ENCODE measurements at regions not wholly inside any gene's neighbourhood (a gene's known extent, or its start where the extent isn't known, plus 50 kb on each side); places are given as distances from the start of the nearest gene placed in this dataset.
"Not testable (repeated sequence)": the region's sequence is repeated elsewhere in the genome, so short reads cannot be mapped to it uniquely, and the experiment has no call there.

DNA sequence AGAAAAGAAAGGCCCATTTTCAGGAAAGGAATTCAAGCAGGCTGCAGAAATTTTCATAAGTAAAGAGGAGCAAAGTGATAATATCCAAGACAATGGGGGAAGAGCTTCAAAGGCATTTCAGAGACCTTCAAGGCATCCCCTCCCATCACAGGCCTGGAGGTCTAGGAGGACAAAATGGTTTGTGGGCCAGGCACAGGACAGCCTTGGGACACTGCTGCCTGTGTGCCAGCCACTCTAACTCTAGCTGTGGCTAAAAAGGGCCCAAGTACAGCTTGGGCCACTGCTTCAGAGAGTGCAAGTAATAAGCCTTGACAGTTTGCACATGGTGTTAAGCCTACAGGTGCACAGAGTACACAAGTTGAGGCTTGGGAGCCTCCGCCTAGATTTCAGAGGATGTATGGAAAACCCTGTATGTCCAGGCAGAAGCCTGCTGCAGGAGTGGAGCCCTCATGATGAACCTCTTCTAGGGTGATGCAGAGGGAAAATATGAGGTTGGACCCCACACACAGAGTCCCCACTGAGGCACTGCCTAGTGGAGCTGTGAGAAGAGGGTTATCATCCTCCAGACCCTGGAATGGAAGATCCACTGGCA, 51.8 kb upstream of the ZSWIM5 start:
- no peak for DNase-seq (ENCODE audit: low read depth)

DNA sequence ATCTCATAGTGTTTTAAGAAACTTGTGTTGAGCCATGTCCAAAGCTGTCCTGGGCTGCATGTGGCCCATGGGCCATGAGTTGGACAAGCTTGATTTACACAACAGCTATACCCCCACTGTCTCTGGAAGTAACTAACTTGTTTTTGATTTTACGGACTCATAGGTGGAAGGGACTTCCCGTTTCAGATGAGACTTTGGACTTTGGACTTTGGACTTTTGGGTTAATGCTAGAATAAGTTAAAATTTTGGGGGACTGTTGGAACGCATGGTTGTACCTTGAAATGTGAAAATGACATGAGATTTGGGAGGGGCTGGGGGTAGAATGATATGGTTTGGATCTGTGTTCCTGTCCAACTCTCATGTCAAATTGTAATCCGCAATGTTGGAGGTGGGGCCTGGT, 52.6 kb upstream of the ZSWIM5 start:
- no peak for DNase-seq (ENCODE audit: low read depth)

More for the DNA sequence above, 51.8 kb upstream of the ZSWIM5 start:
- H3K4me3 ChIP-seq (ENCODE audit: low read depth, low read length) = no peak overlapping the region

DNA sequence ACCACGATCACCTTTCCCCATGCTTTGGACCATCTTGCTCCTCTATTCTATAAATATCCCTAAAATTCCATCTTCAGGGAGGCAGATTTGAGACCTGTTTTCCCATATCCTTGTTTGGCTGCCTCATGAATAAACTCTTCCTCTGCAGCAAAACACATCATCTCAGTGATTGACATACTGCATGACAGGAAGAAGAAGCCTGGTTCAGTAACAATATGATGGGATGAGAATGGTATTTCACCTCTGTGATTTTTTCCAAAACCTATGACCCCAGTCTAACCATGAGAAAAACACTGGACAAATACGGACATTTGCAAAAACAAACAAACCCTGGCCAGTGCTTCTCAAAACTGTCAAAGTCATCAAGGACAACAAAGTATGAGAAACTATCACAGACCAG, 53.8 kb upstream of the ZSWIM5 start:
- no peak for DNase-seq (ENCODE audit: low read depth)
- H3K4me3 ChIP-seq (ENCODE audit: low read depth, low read length) = no peak overlapping the region

More for the DNA sequence above, 52.6 kb upstream of the ZSWIM5 start:
- no peak overlapping the region for H3K4me3 ChIP-seq (ENCODE audit: low read depth, low read length)

DNA sequence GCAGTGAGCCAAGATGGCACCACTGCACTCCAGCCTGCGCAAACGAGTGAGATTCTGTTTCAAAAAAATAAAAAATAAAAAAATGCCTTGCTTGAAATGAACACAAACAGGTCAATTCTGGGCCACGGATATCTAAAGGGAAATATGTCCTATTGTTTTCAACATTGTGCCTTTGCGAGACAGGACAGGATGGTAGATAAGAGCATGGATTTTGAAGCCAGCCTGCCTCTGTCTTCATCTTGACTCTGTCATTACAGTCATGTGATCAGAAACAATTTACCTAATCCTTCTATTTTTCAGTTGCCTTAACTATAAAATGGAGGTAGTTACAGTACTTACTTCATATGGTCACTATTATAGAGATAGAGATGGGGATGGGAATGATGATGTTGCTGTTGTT, 56.7 kb upstream of the ZSWIM5 start:
- no peak overlapping the region for H3K4me3 ChIP-seq (ENCODE audit: low read depth, low read length)
- DNase-seq (ENCODE audit: low read depth) = no peak

DNA sequence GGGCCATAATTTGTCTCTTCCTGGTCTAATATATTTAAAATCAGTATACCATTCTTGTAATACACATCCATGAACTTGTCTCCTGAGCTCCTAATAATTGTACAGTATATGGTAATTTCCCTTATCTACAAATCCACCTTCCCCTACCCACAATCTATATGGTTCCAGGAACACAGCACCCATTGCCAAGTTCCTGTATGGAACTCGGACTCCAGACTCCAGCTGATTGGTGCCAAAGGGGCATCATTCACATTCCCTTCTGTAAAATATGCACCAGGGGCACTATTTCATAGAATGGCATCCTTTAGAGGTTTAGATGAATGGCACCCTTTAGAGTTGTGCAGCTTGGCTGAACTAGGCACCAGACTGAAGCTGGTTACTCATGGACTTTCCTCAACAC, 58.8 kb upstream of the ZSWIM5 start:
- no peak for DNase-seq (ENCODE audit: low read depth)
- H3K4me3 ChIP-seq (ENCODE audit: low read depth, low read length) = no peak overlapping the region

DNA sequence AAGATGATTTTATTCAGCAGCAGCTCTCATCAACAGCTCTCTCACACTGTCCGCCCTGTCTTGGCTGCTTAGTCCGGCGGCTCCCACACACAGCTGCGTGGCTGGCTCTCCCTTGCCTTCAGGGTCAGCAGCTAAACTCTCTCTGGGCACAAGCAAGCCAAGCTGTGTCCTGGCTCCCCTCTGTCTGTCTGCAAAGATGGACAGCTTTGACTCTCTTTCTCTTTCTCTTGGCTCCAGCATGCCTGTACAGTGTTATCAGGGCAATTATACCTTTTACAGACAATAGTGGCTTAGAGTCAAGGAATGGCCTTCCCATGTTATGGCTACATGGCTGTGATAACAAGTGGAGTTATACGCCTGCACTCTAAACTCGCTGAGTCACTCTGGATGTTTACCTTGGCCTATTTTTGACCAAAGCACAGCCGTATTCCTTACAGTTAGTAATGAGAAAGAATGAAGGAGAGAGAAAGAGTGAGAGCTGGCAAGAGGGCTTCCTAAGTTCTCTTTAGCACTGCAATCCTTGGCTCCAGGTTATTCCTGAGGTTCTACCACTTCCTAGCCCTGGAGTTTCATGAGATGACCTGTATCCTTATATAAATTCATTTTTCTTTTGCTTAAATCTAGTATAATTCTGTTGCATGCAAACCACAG, 59.9 kb upstream of the ZSWIM5 start:
- no peak overlapping the region for H3K4me3 ChIP-seq (ENCODE audit: low read depth, low read length)
- peak; percentile 59 for DNase-seq (ENCODE audit: low read depth)

DNA sequence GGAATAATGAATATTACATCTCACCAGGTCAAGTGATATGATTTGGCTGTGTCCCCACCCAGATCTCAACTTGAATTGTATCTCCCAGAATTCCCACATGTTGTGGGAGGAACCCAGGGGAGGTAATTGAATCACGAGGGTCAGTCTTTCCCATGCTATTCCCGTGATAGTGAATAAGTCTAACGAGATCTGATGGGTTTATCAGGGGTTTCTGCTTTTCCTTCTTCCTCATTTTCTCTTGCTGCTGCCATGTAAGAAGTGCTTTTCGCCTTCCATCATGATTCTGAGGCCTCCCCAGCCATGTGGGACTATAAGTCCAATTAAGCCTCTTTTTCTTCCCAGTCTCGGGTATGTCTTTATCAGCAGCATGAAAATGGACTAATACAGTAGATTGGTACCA, 58.4 kb upstream of the HPDL start:
- H3K4me3 ChIP-seq (ENCODE audit: low read depth, low read length); DNase-seq (ENCODE audit: low read depth): not testable (repeated sequence)

DNA sequence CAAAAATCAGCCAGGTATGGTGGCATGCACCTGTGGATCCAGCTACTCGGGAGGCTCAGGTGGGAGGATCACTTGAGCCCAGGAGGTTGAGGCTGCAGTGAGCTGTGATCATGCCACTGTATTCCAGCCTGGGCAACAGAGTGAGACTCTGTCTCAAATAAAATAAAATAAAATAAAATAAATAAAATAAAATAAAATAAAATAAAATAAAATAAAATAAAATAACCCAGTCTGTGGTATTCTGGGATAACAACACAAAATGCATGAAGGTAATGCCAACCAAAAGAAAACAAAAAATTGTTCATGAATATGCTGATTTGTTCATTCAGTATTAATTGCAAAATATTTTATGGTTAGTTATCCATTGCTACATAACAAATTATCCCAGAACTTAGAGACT, 54.4 kb upstream of the HPDL start:
- DNase-seq (ENCODE audit: low read depth); H3K4me3 ChIP-seq (ENCODE audit: low read depth, low read length): not testable (repeated sequence)

DNA sequence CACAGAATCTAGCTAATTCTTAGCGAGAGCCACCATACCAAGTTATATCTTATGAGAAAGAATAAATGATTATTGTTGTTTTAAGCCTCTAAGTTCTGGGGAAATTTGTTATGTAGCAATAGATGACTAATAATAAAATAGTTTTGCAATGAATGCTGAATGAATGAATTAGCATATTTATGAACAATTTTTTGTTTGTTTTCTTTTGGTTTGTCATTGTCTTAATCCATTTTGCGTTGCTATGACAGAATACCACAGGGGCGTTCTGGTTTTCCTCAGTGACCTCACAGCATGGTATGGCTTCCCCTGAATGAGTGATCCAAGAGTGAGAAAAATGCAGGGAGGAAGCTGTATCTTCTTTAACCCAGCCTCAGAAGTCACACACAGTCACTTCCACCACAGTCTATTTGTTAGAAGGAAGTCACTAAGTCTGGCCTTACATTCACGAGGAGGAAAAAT, 53.8 kb upstream of the HPDL start:
- no peak overlapping the region for H3K4me3 ChIP-seq (ENCODE audit: low read depth, low read length)
- peak; percentile 52 for DNase-seq (ENCODE audit: low read depth)

DNA sequence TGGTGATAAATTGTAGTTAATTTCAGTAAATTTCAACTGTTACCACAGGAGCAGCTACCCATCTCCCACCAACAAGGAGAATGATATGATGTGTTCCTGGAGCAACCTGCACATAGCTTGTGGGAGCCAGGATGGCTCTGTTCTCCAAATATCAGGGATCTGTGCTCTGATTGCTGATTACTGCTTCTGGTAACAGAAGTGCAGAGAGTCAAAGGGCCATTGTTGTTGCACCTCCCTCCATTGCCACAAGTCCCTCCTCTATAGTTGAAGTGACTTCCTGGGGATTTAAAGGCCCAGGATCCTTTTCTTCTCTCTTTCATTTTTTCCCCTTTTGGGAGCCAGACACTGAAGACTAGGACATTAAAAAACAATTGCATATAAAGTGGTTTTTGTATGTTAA, 51.6 kb upstream of the HPDL start:
- H3K4me3 ChIP-seq (ENCODE audit: low read depth, low read length) = no peak overlapping the region
- DNase-seq (ENCODE audit: low read depth) = no peak

Measured in skeletal muscle cell (primary cell).